ENCODE measurements at regions not wholly inside any gene's neighbourhood (a gene's known extent, or its start where the extent isn't known, plus 50 kb on each side); places are given as distances from the start of the nearest gene placed in this dataset.

GRCh38 chr10:2935647-2936386, 131.5 kb upstream of the PFKP start:
- no peak for TF ChIP-seq EZH2 (IDR thresholded peaks at IDR 0.05; ENCODE audit: low read length, unreplicated experiment)
- TF ChIP-seq, protein P1, sequence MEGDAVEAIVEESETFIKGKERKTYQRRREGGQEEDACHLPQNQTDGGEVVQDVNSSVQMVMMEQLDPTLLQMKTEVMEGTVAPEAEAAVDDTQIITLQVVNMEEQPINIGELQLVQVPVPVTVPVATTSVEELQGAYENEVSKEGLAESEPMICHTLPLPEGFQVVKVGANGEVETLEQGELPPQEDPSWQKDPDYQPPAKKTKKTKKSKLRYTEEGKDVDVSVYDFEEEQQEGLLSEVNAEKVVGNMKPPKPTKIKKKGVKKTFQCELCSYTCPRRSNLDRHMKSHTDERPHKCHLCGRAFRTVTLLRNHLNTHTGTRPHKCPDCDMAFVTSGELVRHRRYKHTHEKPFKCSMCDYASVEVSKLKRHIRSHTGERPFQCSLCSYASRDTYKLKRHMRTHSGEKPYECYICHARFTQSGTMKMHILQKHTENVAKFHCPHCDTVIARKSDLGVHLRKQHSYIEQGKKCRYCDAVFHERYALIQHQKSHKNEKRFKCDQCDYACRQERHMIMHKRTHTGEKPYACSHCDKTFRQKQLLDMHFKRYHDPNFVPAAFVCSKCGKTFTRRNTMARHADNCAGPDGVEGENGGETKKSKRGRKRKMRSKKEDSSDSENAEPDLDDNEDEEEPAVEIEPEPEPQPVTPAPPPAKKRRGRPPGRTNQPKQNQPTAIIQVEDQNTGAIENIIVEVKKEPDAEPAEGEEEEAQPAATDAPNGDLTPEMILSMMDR (conservative IDR thresholded peaks at IDR 0.05; ENCODE audit: low read depth, low read length): no peak

Data from PC-3 (cell line).